Psoas muscle (tissue), 7 donors: ENCODE measurements at regions not wholly inside any gene's neighbourhood (a gene's known extent, or its start where the extent isn't known, plus 50 kb on each side); places are given as distances from the start of the nearest gene placed in this dataset.

Source experiments
- ATAC-seq, 4 donors: fragments of 200-7000 bp; cut with Tn5 transposase; one replicate each; pipeline ENCODE4 v1.9.1; 2020; ENCODE audit warnings: moderate library complexity in 3 of 4, mild to moderate bottlenecking in 2 of 4
- DNase-seq, 2 donors: peaks; one replicate each; pipeline ENCODE4 v3.0.0-alpha.2; 2020
- H3K27ac ChIP-seq: fragments of 200-600 bp; one replicate; pipeline ENCODE4 v1.8.0; 2022
- H3K27me3 ChIP-seq, 3 donors: fragments of 200-600 bp in 1 of 3; one replicate each; pipeline versions ENCODE4 v1.6.1 to v1.8.0; 2013 to 2022; ENCODE audit warnings: low read length in 2 of 3, mild to moderate bottlenecking in 2 of 3, moderate library complexity in 1 of 3; ENCODE audit not compliant: insufficient read depth in 3 of 3
- H3K36me3 ChIP-seq, 2 donors: fragments of 200-600 bp in 1 of 2; one replicate each; pipeline versions ENCODE4 v1.6.1 to v1.8.0; 2013 to 2022; ENCODE audit warnings: low read depth in 1 of 2, mild to moderate bottlenecking in 1 of 2, moderate library complexity in 1 of 2; ENCODE audit not compliant: insufficient read depth in 1 of 2
- H3K4me1 ChIP-seq: fragments of 200-600 bp; one replicate; pipeline ENCODE4 v1.8.0; 2022
- H3K4me3 ChIP-seq: fragments of 200-600 bp; one replicate; pipeline ENCODE4 v1.8.0; 2022; ENCODE audit warnings: mild to moderate bottlenecking
- H3K9me3 ChIP-seq: fragments of 200-600 bp; one replicate; pipeline ENCODE4 v1.8.0; 2022
- WGBS, 3 donors: extraction: QIAGEN DNeasy Blood & Tissue Kit; methylation state at CpG; one replicate each; pipeline versions ENCODE4 v1.1.6 to v1.1.7; 2013; 5-methylcytosine and 5-hydroxymethylcytosine counted together
- intact Hi-C, 2 donors: fragments of 100-400 bp; cut with DNase I; formaldehyde crosslinking; loops; one replicate each; pipeline versions ENCODE4 v1.11.0 to v1.14.2; 2022
- TF ChIP-seq, protein P1 (sequence below): fragments of 200-600 bp; IDR thresholded peaks from one replicate; pipeline ENCODE4 v1.8.0; 2022; ENCODE audit warnings: antibody characterized with exemption
- donor health status: healthy with polysubstance abuse.
- donor health status: DM: no; HTN: no; CAD: no; lungs with moderate emphysema.
- donor health status: Bipolar disorder and iron deficiency.
- donor health status: healthy.
- donor health status: DM: yes; HTN: yes; CAD: no.
- donor health status: DM: no; HTN: no; CAD: no.
- donor health status: DM: yes; HTN: yes; CAD: no.

DNA sequence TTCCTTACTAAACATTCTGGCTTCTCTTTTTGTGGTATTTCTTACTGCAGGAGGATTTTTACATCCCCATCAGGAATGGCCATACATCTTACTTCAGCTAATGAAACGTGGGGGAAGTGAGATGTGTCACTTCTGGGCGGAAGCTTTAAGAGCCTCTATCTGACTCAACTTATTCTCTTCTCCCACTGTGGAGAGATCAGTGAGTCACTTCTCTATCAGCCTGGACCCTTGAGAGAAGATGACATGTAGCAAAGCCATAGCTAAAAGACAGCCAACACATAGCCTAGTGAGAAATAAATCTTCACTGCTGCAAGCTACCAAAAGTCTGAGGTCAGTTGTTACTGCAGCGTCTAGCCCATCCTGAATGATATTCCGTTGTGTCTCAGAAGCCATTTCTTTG lies 1066.7 kb upstream of the RBFOX1 start:
- Histone ChIP-seq H3K36me3 (no peaks in the 10 kb centered on the region), H3K9me3 (no peaks in the 10 kb centered on the region), H3K27me3 (no peaks in the 10 kb centered on the region), H3K4me1 (no peaks in the 10 kb centered on the region), H3K27ac (no peak overlapping the region), H3K4me3 (no peak overlapping the region)
- 80 to 84% (median 84%) methylated on average over 4 of the region's 4 CpGs for WGBS, 3 donors
- TF ChIP-seq, protein P1, sequence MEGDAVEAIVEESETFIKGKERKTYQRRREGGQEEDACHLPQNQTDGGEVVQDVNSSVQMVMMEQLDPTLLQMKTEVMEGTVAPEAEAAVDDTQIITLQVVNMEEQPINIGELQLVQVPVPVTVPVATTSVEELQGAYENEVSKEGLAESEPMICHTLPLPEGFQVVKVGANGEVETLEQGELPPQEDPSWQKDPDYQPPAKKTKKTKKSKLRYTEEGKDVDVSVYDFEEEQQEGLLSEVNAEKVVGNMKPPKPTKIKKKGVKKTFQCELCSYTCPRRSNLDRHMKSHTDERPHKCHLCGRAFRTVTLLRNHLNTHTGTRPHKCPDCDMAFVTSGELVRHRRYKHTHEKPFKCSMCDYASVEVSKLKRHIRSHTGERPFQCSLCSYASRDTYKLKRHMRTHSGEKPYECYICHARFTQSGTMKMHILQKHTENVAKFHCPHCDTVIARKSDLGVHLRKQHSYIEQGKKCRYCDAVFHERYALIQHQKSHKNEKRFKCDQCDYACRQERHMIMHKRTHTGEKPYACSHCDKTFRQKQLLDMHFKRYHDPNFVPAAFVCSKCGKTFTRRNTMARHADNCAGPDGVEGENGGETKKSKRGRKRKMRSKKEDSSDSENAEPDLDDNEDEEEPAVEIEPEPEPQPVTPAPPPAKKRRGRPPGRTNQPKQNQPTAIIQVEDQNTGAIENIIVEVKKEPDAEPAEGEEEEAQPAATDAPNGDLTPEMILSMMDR, result no peak
- intact Hi-C loops, result no loop called here
- DNase-seq, result no peak
- ATAC-seq, result no peak

DNA sequence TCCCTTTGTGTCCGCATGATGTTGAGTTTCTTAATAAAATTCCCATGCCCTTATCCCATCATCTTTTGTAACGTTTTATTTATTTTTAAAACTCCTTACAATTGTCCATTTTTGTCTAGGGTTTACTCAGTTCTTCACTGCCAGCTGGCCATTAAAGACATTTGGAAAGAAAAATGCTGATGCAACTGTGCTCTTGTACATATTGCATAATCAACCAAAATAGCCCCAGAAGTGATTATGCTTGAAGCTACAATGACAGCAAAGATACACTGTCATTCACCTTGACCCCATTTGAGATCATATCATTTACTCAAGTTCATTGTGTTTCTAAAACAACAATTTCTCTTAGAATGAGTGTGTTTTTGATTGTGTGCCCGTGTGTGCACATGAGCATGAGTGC lies 1074.6 kb upstream of the RBFOX1 start:
- H3K9me3 ChIP-seq, result peaks cover 5% of the 10 kb centered on the region
- intact Hi-C loops, result no loop called here
- WGBS, 3 donors, result 73 to 77% (median 74%) methylated on average over 3 of the region's 3 CpGs
- H3K4me3 ChIP-seq, result no peak overlapping the region
- H3K27ac ChIP-seq, result no peak overlapping the region
- no peaks in the 10 kb centered on the region for H3K27me3 ChIP-seq
- H3K4me1 ChIP-seq, result no peaks in the 10 kb centered on the region
- DNase-seq (no peak), ATAC-seq (no peak)
- no peaks in the 10 kb centered on the region for H3K36me3 ChIP-seq
- TF ChIP-seq, protein P1, result no peak

DNA sequence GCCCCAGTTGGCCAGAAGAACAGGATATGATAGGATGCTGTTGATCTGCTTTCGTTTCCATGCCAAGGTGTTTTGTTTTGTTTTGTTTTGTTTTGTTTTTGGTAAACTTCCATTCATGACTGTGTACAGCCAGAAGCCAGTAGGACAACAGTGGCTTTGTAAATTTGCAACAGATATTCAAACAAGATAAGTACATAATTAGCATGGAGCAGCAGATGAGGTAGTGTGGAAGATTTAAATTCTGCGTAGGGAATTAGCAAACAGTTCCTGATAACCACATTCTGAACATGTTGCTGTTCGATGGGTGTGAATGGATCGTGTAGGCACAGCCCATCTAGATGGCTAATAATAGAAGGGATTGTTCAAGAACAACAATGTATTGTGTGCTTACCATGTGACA lies 1080.1 kb upstream of the RBFOX1 start:
- Histone ChIP-seq H3K9me3 (peaks cover 4% of the 10 kb centered on the region), H3K4me1 (no peaks in the 10 kb centered on the region), H3K27me3 (no peaks in the 10 kb centered on the region), H3K36me3 (no peaks in the 10 kb centered on the region), H3K4me3 (no peak overlapping the region), H3K27ac (no peak overlapping the region)
- intact Hi-C loops, result no loop called here
- TF ChIP-seq, protein P1, result no peak
- ATAC-seq (no peak), DNase-seq (no peak)
- WGBS, 3 donors, result 71 to 76% (median 73%) methylated on average over 4 of the region's 4 CpGs

DNA sequence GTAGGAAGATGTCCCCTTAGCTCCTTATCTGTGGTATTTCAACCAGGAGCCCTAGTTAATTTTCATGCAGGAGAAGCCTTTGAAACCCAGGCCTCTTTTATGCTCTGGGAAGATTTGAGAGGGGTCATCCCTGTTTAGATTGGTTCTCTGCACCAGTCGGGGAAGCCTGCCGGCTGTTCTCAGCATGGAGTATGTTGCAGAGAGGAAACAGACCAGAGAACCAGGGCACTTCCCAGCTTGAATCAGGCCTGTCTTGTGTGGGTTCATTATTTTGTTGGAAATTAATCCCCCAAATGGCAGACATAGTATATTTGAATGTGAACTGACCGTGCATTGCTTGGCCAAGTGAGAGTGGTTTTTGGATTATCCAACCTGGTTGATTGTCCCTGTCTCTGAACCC lies 1082.1 kb upstream of the RBFOX1 start:
- Histone ChIP-seq H3K4me3 (no peak overlapping the region), H3K27me3 (no peaks in the 10 kb centered on the region), H3K4me1 (no peaks in the 10 kb centered on the region), H3K36me3 (no peaks in the 10 kb centered on the region), H3K27ac (no peak overlapping the region), H3K9me3 (no peaks in the 10 kb centered on the region)
- DNase-seq (no peak), ATAC-seq (no peak)
- TF ChIP-seq, protein P1, result no peak
- 47 to 59% (median 55%) methylated on average over 3 of the region's 3 CpGs for WGBS, 3 donors
- intact Hi-C loops, result no loop called here

DNA sequence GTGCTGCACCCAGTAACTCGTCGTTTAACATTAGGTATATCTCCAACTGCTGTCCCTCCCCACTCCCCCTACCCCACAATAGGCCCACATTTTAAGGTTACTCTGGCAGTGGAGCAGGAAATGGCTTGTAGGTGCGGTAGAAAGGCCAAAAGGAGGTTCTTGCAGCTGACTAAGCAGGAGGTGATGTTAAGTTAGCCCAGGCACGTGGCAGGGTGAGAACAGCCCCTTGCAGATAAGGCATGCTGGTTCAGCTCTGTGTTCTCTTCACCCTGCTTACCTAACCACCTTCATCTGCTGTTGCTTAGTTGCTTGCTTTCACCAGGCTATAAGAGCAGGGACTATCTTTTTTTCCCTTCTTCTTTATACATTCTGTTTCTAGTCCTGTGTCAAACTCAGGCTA lies 1082.8 kb upstream of the RBFOX1 start:
- H3K4me3 ChIP-seq, result no peak overlapping the region
- WGBS, 3 donors, result 44 to 60% (median 54%) methylated on average over 4 of the region's 4 CpGs
- no peaks in the 10 kb centered on the region for H3K27me3 ChIP-seq
- H3K9me3 ChIP-seq, result no peaks in the 10 kb centered on the region
- H3K36me3 ChIP-seq, result no peaks in the 10 kb centered on the region
- no peak for DNase-seq
- H3K27ac ChIP-seq, result no peak overlapping the region
- TF ChIP-seq, protein P1, result no peak
- intact Hi-C loops, result no loop called here
- no peak for ATAC-seq
- H3K4me1 ChIP-seq, result no peaks in the 10 kb centered on the region
